Fibroblast of the conjunctiva (primary cell): ENCODE measurements at regions not wholly inside any gene's neighbourhood (a gene's known extent, or its start where the extent isn't known, plus 50 kb on each side); places are given as distances from the start of the nearest gene placed in this dataset.
"Not testable (repeated sequence)": the region's sequence is repeated elsewhere in the genome, so short reads cannot be mapped to it uniquely, and the experiment has no call there.

ENCODE experiments used
- DNase-seq: peaks from one replicate; pipeline ENCODE4 v3.0.0-alpha.2; 2010; ENCODE audit warnings: low read depth

GRCh38 chr5:1731091-1731639, 68.5 kb downstream of the MRPL36 start:
- no peak for DNase-seq

- DNase-seq = no peak
Measured at GRCh38 chr5:1730487-1730847, 69.2 kb downstream of the MRPL36 start.

- no peak for DNase-seq
Measured at GRCh38 chr5:1729641-1730486, 69.8 kb downstream of the MRPL36 start.

GRCh38 chr5:1728846-1729245, 70.8 kb downstream of the MRPL36 start:
- no peak for DNase-seq

- DNase-seq = no peak
Measured at GRCh38 chr5:1727571-1727970, 72.1 kb downstream of the MRPL36 start.

- DNase-seq = no peak
Measured at GRCh38 chr5:1726956-1727355, 72.7 kb downstream of the MRPL36 start.

- no peak for DNase-seq
Measured at GRCh38 chr5:1726469-1726865, 73.2 kb downstream of the MRPL36 start.

- no peak for DNase-seq
Measured at GRCh38 chr5:1725641-1726468, 73.8 kb downstream of the MRPL36 start.

GRCh38 chr5:1724822-1725602, 74.6 kb downstream of the MRPL36 start:
- DNase-seq = no peak

GRCh38 chr5:1723957-1724821, 75.4 kb downstream of the MRPL36 start:
- DNase-seq = no peak

GRCh38 chr5:1723476-1723875, 76.2 kb downstream of the MRPL36 start:
- DNase-seq = no peak

- DNase-seq = no peak
Measured at GRCh38 chr5:1722877-1723276, 76.8 kb downstream of the MRPL36 start.

GRCh38 chr5:1720396-1721110, 79.1 kb downstream of the MRPL36 start:
- DNase-seq = no peak

GRCh38 chr5:1719860-1720259, 79.8 kb downstream of the MRPL36 start:
- no peak for DNase-seq

GRCh38 chr5:1718669-1719068, 81.0 kb downstream of the MRPL36 start:
- DNase-seq = no peak

GRCh38 chr5:1710091-1710490, 89.5 kb downstream of the MRPL36 start:
- not testable (repeated sequence) for DNase-seq

GRCh38 chr5:1709171-1709803, 90.3 kb downstream of the MRPL36 start:
- no peak for DNase-seq

- no peak for DNase-seq
Measured at GRCh38 chr5:1708592-1709141, 91.0 kb downstream of the MRPL36 start.

- no peak for DNase-seq
Measured at GRCh38 chr5:1707467-1707866, 92.2 kb downstream of the MRPL36 start.

GRCh38 chr5:1706428-1706827, 93.2 kb downstream of the MRPL36 start:
- DNase-seq = no peak
